ENCODE measurements at regions not wholly inside any gene's neighbourhood (a gene's known extent, or its start where the extent isn't known, plus 50 kb on each side); places are given as distances from the start of the nearest gene placed in this dataset.
"Not testable (repeated sequence)": the region's sequence is repeated elsewhere in the genome, so short reads cannot be mapped to it uniquely, and the experiment has no call there.

- TF ChIP-seq ZFX (IDR thresholded peaks at IDR 0.05; ENCODE audit: borderline replicate concordance) (no peak), CTCF (IDR thresholded peaks at IDR 0.05) (no peak)
- no peak overlapping the region for H3K27ac ChIP-seq
These were observed 2521.4 kb downstream of the ARAP2 start for GRCh38 chr4:33722800-33723516.

- TF ChIP-seq CTCF (IDR thresholded peaks at IDR 0.05) (no peak), ZFX (IDR thresholded peaks at IDR 0.05; ENCODE audit: borderline replicate concordance) (no peak)
- H3K27ac ChIP-seq = no peak overlapping the region
These were observed 2519.6 kb downstream of the ARAP2 start for GRCh38 chr4:33724685-33725084.

GRCh38 chr4:33725861-33726260 lies 2518.5 kb downstream of the ARAP2 start:
- no peak overlapping the region for H3K27ac ChIP-seq
- TF ChIP-seq CTCF (IDR thresholded peaks at IDR 0.05) (no peak), ZFX (IDR thresholded peaks at IDR 0.05; ENCODE audit: borderline replicate concordance) (no peak)

- TF ChIP-seq ZFX (IDR thresholded peaks at IDR 0.05; ENCODE audit: borderline replicate concordance) (no peak), CTCF (IDR thresholded peaks at IDR 0.05) (no peak)
These were observed 2506.6 kb downstream of the ARAP2 start for GRCh38 chr4:33737726-33738125.

GRCh38 chr4:33739884-33740632 lies 2504.3 kb downstream of the ARAP2 start:
- no peak for TF ChIP-seq CTCF (IDR thresholded peaks at IDR 0.05)

More at GRCh38 chr4:33737726-33738125, 2506.6 kb downstream of the ARAP2 start:
- H3K27ac ChIP-seq = no peak overlapping the region

GRCh38 chr4:33740871-33741270 lies 2503.4 kb downstream of the ARAP2 start:
- H3K27ac ChIP-seq = not testable (repeated sequence)

More at GRCh38 chr4:33739884-33740632, 2504.3 kb downstream of the ARAP2 start:
- H3K27ac ChIP-seq = no peak overlapping the region

- no peak for TF ChIP-seq ZFX (IDR thresholded peaks at IDR 0.05; ENCODE audit: borderline replicate concordance)
- TF ChIP-seq CTCF (IDR thresholded peaks at IDR 0.05) = no peak
- H3K27ac ChIP-seq = no peak overlapping the region
These were observed 2497.3 kb downstream of the ARAP2 start for GRCh38 chr4:33746979-33747378.

Data from 22Rv1 (cell line).